DOHH2 (cell line): ENCODE measurements at regions not wholly inside any gene's neighbourhood (a gene's known extent, or its start where the extent isn't known, plus 50 kb on each side); places are given as distances from the start of the nearest gene placed in this dataset.

Experiments used
- CTCF ChIP-seq: fragments of 200-600 bp; sonication (generic); IDR thresholded peaks from one replicate; pipeline ENCODE4 v1.5.1; 2014; ENCODE audit warnings: antibody characterized with exemption, mild to moderate bottlenecking, low read depth, low read length; ENCODE audit not compliant: poor library complexity, severe bottlenecking
- EZH2phosphoT487 ChIP-seq: fragments of 200-600 bp; sonication (generic); IDR thresholded peaks from 2 replicates; pipeline ENCODE4 v1.6.1; 2017; ENCODE audit warnings: borderline replicate concordance, mild to moderate bottlenecking, antibody characterized with exemption, low read length, moderate library complexity, mixed read lengths

DNA sequence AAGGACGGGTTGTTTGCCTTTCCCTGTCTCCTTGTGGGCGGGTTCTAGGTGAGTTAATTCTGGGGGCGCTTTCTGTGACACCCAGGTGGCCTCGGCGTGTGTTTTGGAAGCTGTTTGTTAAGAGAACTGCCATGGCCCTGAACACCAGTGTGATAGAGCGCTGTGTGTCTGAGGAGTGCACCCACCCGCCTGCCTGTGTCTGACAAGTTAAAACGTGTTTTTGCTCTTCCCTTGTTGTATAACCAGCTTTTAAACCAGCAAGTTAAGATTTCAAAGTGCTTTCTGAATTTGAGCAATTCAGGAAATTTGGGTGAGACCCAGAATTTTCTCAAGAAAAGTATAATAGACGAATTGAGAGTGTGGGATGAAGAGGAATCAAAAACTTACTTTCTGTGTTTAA lies 55.2 kb upstream of the HGFAC start:
- TF ChIP-seq CTCF (no peak), EZH2phosphoT487 (no peak)
